Activated T-helper 2 cell treated with anti-CD3 and anti-CD28 coated beads, Interferon-gamma antibody, Interleukin-2, Interleukin-4, amounts not matched to agents 10 μg/mL and 5 μg/mL and 100 μg/mL, durations not matched to agents 14 hours and 24 hours and 36 hours (primary cell): ENCODE measurements at regions not wholly inside any gene's neighbourhood (a gene's known extent, or its start where the extent isn't known, plus 50 kb on each side); places are given as distances from the start of the nearest gene placed in this dataset.
A peak's percentile ranks its signal among the peaks of the same experiment; 100 is the strongest.

ENCODE experiments used
- DNase-seq: peaks from one replicate; pipeline ENCODE4 v3.0.0; 2021; ENCODE audit warnings: low spot score
- H3K27ac Mint-ChIP-seq: one replicate; pipeline ENCODE4 v1.8.0; 2021; ENCODE audit warnings: mixed read lengths
- H3K27me3 Mint-ChIP-seq: one replicate; pipeline ENCODE4 v1.8.0; 2021; ENCODE audit warnings: low read depth, mixed read lengths
- H3K36me3 Mint-ChIP-seq: one replicate; pipeline ENCODE4 v1.8.0; 2021; ENCODE audit warnings: low read depth, mixed read lengths
- H3K4me1 Mint-ChIP-seq: one replicate; pipeline ENCODE4 v1.8.0; 2021; ENCODE audit warnings: low read depth, mixed read lengths
- H3K4me3 Mint-ChIP-seq: one replicate; pipeline ENCODE4 v1.8.0; 2021; ENCODE audit warnings: low read depth, mild to moderate bottlenecking, moderate library complexity, mixed read lengths
- H3K9me3 Mint-ChIP-seq: one replicate; pipeline ENCODE4 v1.8.0; 2021; ENCODE audit warnings: mixed read lengths
- intact Hi-C: fragments of 100-400 bp; cut with micrococcal nuclease; formaldehyde crosslinking; loops from one replicate; pipeline ENCODE4 v1.15.1; 2023

DNA sequence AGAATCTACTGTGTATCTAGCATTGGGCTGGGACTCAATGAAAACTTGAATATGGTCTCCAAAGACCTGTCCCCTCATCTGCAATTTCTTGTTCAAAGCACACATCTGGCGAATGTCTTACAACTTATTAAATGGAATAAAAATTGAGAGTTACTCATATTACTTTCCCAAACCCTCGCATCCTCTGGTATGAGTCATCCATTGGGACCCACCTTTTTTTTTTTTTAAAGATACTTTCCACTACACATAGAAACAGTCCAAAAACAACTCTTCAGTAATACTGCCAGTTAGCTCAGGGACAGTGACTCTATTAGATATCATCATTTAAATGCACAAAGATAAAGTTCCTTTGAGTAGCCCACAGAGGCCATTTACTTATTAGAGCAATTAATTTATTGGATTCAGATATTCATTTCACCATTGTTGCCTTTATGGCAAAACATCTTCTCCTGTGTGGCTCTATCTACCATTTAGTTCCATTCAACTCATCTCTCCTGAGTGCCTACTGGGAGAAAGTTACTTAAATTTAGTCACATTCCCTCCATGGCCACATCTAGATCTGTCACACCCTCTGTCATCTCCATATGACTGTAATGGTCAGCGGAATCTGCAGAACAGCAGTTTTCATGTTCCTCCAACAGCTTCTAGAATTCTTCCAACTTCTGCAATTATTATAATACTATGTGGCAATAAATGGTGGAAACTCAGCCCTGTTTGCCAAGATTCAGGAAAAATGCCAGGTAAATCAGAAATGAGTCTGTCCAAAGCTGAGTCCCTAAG lies 77.9 kb upstream of the ARHGEF3 start:
- peaks cover 73% of the 10 kb centered on the region for H3K4me1 Mint-ChIP-seq
- no peaks in the 10 kb centered on the region for H3K9me3 Mint-ChIP-seq
- no peaks in the 10 kb centered on the region for H3K27me3 Mint-ChIP-seq
- H3K36me3 Mint-ChIP-seq, result peaks cover 40% of the 10 kb centered on the region
- H3K27ac Mint-ChIP-seq, result peak overlapping the region; percentile 70
- DNase-seq, result no peak
- H3K4me3 Mint-ChIP-seq, result peak overlapping the region; percentile 11
- intact Hi-C loops, result loop anchor here (1.0 to 5.0 kb wide), 6 partner anchors 15 to 101 kb away; partner anchors contain the start of gene ARHGEF3

DNA sequence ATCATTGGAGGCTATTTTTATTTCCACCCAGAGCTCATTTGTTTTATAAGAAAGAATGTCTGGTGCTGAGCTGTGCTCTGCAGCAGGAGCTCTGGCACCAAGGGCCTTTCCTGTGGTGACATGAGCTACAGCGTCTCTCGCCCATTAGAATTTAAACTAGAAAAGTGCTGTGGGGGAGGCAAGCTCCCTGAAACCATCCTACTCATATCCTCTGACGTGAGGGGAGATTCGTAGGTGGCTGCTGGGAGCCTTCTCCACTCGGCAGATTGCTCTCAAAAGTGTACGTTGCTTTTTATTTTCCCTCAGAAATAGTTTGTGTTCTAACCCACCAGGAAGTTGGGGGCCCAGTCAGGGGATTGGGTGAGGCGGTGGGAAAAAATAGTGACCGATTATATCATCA lies 76.3 kb upstream of the ARHGEF3 start:
- Mint-ChIP-seq H3K4me1 (peaks cover 80% of the 10 kb centered on the region), H3K4me3 (peak overlapping the region; percentile 40), H3K36me3 (peaks cover 45% of the 10 kb centered on the region), H3K9me3 (no peaks in the 10 kb centered on the region), H3K27me3 (no peaks in the 10 kb centered on the region), H3K27ac (peak overlapping the region; percentile 94)
- DNase-seq, result peak; percentile 22
- intact Hi-C loops, result loop anchor here (1.0 to 5.0 kb wide), 7 partner anchors 8 to 91 kb away; partner anchors contain the start of gene ARHGEF3

- Mint-ChIP-seq H3K4me3 (no peak overlapping the region), H3K4me1 (peaks cover 77% of the 10 kb centered on the region), H3K27ac (peak overlapping the region; percentile 64)
Observed at GRCh38 chr3:56876916-56877315, 75.2 kb upstream of the ARHGEF3 start.

DNA sequence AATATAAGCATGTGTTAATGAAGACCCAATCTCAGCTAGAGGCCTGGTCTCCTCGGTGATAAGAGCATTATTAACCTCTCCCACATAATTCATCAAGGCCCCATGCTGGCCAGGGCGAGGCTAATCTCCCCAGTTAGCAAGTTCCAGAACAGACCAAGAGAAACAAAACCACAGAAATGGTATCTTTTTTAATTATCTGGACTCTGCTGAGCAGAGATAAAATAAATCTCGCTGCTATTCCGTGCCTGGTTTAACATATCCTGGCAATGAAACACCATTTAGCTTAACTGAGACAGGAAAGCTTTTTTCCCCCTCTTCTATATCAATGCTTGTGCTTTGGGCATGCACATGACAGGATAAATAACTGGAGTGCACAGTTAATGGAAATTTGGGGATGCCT lies 72.5 kb upstream of the ARHGEF3 start:
- Mint-ChIP-seq H3K4me1 (peaks cover 68% of the 10 kb centered on the region), H3K27ac (peak overlapping the region; percentile 40), H3K27me3 (no peaks in the 10 kb centered on the region), H3K36me3 (peaks cover 18% of the 10 kb centered on the region), H3K9me3 (no peaks in the 10 kb centered on the region), H3K4me3 (no peak overlapping the region)
- DNase-seq, result no peak
- intact Hi-C loops, result no loop called here

More at GRCh38 chr3:56876916-56877315, 75.2 kb upstream of the ARHGEF3 start:
- intact Hi-C loops, result loop anchor here (5.0 kb wide), 2 partner anchors 75 to 90 kb away; partner anchors contain the start of gene ARHGEF3
- Mint-ChIP-seq H3K9me3 (no peaks in the 10 kb centered on the region), H3K36me3 (peaks cover 40% of the 10 kb centered on the region), H3K27me3 (no peaks in the 10 kb centered on the region)
- DNase-seq, result no peak

GRCh38 chr3:56870436-56870835 lies 68.7 kb upstream of the ARHGEF3 start:
- no peak overlapping the region for H3K4me3 Mint-ChIP-seq
- H3K36me3 Mint-ChIP-seq, result peaks cover 11% of the 10 kb centered on the region
- intact Hi-C loops, result loop anchor here (1.0 kb wide), 1 partner anchor 8 kb away; no protein-coding TSS in a partner anchor

GRCh38 chr3:56869157-56869889 lies 67.6 kb upstream of the ARHGEF3 start:
- DNase-seq, result no peak

More at GRCh38 chr3:56870436-56870835, 68.7 kb upstream of the ARHGEF3 start:
- Mint-ChIP-seq H3K9me3 (no peaks in the 10 kb centered on the region), H3K4me1 (peaks cover 60% of the 10 kb centered on the region), H3K27ac (peak overlapping the region; percentile 63), H3K27me3 (no peaks in the 10 kb centered on the region)
- no peak for DNase-seq

DNA sequence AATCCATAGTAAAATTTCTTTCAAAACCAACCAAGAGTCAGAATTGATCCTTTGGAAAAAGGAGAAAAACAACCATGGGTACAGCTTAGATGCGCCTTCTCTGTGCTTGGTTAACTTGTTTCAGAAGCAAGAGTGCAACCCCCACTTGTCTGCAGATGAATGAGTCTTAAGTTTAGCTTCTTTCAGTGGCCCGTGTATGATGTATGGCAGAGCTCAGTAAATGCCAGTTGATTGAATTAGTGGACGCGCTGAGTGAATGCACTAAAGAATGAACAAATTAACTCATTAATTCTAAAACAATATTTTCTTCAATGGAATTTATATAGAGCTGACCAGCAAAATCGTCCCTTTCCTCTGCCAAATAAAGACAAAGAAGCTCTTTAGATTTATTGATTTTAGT lies 67.0 kb upstream of the ARHGEF3 start:
- Mint-ChIP-seq H3K4me1 (peaks cover 59% of the 10 kb centered on the region), H3K27me3 (no peaks in the 10 kb centered on the region), H3K4me3 (no peak overlapping the region), H3K27ac (peak overlapping the region; percentile 73), H3K9me3 (peaks cover 8% of the 10 kb centered on the region), H3K36me3 (peaks cover 19% of the 10 kb centered on the region)
- DNase-seq, result no peak
- intact Hi-C loops, result no loop called here

More at GRCh38 chr3:56869157-56869889, 67.6 kb upstream of the ARHGEF3 start:
- peaks cover 2% of the 10 kb centered on the region for H3K9me3 Mint-ChIP-seq
- H3K27ac Mint-ChIP-seq, result peak overlapping the region; percentile 73
- peaks cover 59% of the 10 kb centered on the region for H3K4me1 Mint-ChIP-seq
- intact Hi-C loops, result no loop called here
- peak overlapping the region; percentile 54 for H3K4me3 Mint-ChIP-seq
- peaks cover 14% of the 10 kb centered on the region for H3K36me3 Mint-ChIP-seq
- no peaks in the 10 kb centered on the region for H3K27me3 Mint-ChIP-seq

DNA sequence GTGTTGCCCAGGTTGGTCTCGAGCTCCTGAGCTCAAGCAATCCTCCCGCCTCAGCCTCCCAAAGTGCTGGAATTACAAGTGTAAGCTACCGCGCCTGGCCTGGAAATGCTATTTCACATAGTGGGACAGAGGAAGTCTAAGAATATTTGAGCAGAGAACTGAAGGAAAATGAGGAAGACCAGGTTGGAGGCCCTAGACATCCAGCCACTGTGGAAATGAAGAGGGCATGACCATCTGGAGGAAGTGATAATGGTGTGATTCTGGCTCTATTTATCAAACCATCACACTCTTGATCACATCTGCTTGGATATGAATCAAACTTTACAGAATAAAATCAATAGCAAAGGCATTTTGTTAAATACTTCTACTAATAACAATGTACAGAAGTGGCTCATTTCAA lies 65.9 kb upstream of the ARHGEF3 start:
- H3K4me3 Mint-ChIP-seq, result no peak overlapping the region
- H3K4me1 Mint-ChIP-seq, result peaks cover 63% of the 10 kb centered on the region
- H3K9me3 Mint-ChIP-seq, result peaks cover 8% of the 10 kb centered on the region
- no peaks in the 10 kb centered on the region for H3K27me3 Mint-ChIP-seq
- DNase-seq, result no peak
- intact Hi-C loops, result no loop called here
- H3K27ac Mint-ChIP-seq, result no peak overlapping the region
- H3K36me3 Mint-ChIP-seq, result peaks cover 14% of the 10 kb centered on the region

GRCh38 chr3:56864918-56865524 lies 63.3 kb upstream of the ARHGEF3 start:
- H3K9me3 Mint-ChIP-seq, result peaks cover 8% of the 10 kb centered on the region

GRCh38 chr3:56864090-56864489 lies 62.3 kb upstream of the ARHGEF3 start:
- peaks cover 72% of the 10 kb centered on the region for H3K4me1 Mint-ChIP-seq
- no peaks in the 10 kb centered on the region for H3K27me3 Mint-ChIP-seq
- peaks cover 14% of the 10 kb centered on the region for H3K36me3 Mint-ChIP-seq
- peaks cover 8% of the 10 kb centered on the region for H3K9me3 Mint-ChIP-seq
- DNase-seq, result no peak
- intact Hi-C loops, result loop anchor here (1.0 to 5.0 kb wide), 2 partner anchors 52 to 107 kb away; no protein-coding TSS in a partner anchor
- no peak overlapping the region for H3K4me3 Mint-ChIP-seq
- peak overlapping the region; percentile 73 for H3K27ac Mint-ChIP-seq

More at GRCh38 chr3:56864918-56865524, 63.3 kb upstream of the ARHGEF3 start:
- no peak for DNase-seq
- Mint-ChIP-seq H3K4me3 (no peak overlapping the region), H3K36me3 (peaks cover 14% of the 10 kb centered on the region), H3K27ac (peak overlapping the region; percentile 69), H3K4me1 (peaks cover 77% of the 10 kb centered on the region), H3K27me3 (no peaks in the 10 kb centered on the region)
- intact Hi-C loops, result loop anchor here (1.0 to 5.0 kb wide), 2 partner anchors 51 to 108 kb away; no protein-coding TSS in a partner anchor

DNA sequence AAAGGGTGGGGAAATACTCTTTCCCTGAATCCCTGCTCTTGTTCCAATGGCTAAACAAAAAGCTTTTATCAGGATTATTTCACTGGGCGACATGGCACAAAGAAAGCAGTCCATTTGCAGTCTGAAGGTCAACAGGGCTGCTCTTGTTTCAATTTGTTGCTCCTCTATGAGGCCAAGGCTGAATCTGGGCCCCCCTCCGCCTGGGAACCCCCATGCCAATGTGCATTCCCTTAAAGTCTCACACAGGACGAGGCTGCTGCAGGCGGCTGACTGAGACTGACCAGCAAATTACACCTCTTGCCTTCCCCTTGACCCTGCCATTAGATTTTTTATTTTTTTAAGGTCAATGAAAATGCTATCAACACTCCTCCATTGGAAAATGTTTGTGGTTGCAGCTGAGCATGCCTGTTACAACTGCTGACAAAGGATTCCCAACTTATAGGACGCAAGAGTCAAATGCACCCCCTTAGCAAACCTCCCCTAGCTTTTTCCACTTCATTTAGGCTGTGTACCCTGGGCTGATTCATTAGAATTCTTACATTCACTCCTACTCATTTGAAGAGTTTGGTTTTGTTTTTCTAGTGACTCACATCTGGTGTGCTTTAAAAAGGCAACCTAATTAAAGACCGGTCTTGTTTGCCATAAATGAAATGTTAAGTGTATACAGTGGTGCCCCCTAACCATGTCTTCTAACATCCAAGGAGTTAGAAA lies 60.8 kb upstream of the ARHGEF3 start:
- H3K36me3 Mint-ChIP-seq, result peaks cover 19% of the 10 kb centered on the region
- no peak for DNase-seq

GRCh38 chr3:56861511-56861910 lies 59.8 kb upstream of the ARHGEF3 start:
- Mint-ChIP-seq H3K36me3 (peaks cover 16% of the 10 kb centered on the region), H3K9me3 (peaks cover 8% of the 10 kb centered on the region), H3K27ac (peak overlapping the region; percentile 82), H3K4me1 (peaks cover 74% of the 10 kb centered on the region), H3K27me3 (no peaks in the 10 kb centered on the region), H3K4me3 (peak overlapping the region; percentile 13)
- intact Hi-C loops, result loop anchor here (5.0 kb wide), 1 partner anchor 104 kb away; no protein-coding TSS in a partner anchor
- DNase-seq, result no peak

More for the DNA sequence above, 60.8 kb upstream of the ARHGEF3 start:
- peaks cover 8% of the 10 kb centered on the region for H3K9me3 Mint-ChIP-seq
- intact Hi-C loops, result loop anchor here (1.0 to 5.0 kb wide), 7 partner anchors 17 to 119 kb away; no protein-coding TSS in a partner anchor
- H3K4me3 Mint-ChIP-seq, result peak overlapping the region; percentile 40
- H3K27ac Mint-ChIP-seq, result peak overlapping the region; percentile 86
- no peaks in the 10 kb centered on the region for H3K27me3 Mint-ChIP-seq
- H3K4me1 Mint-ChIP-seq, result peaks cover 72% of the 10 kb centered on the region
